ENCODE measurements at regions not wholly inside any gene's neighbourhood (a gene's known extent, or its start where the extent isn't known, plus 50 kb on each side); places are given as distances from the start of the nearest gene placed in this dataset.

DNA sequence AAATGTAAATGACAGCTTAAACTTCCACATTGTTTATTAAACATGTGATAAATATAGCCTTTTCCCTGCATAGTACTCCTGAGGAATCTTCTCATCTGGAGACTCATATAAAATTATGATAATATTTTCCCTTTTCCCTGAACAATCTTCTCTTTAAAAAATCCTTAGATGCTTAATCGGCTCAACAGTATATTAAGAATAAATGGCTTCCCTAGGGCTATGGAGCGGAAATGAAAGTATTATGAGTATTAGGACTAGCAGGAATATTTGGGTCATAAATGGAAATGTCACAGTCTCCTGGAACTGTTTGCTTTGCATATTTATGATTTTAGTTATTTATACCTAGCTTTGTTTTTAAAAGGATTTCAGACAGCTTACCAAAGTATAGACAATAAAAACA is 200.7 kb upstream of the PDE5A start:
- DNase-seq: no peak

DNA sequence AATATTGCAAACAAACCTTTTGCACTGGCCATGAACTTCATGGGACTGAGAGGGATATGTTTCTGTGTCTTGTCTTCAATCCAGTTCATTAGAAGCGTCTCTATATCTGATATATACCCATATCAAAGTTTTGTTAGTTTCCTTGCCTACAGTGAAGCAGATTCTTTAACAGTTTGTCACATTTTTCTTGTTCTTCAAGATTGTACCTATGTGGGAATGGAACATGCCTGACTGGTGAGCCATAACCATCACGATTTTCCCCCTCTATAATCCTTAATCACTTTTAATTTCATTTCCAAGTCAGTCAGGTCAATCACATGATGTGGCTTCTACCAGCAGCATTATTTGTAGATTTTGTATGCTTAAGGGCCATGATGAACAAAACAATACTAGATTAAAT is 197.1 kb upstream of the PDE5A start:
- DNase-seq: no peak

DNA sequence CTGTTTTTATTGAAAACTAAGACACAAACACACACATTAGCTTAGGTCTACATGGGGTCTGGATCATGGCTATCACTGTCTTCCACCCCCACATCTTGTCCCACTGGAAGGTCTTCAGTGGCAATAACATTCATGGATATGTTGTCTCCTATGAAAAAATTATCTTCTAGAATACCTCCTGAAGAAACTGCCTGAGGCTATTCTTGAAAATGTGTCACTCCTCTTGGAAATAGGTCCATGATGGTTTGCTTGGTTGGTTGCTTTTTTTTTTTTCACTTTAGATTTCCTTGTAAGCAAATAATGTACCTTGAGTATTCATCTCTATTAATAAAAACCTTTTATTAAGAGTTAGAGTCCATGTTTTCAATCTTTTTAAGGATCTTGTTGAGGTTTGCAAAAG is 195.3 kb upstream of the PDE5A start:
- no peak for DNase-seq

DNA sequence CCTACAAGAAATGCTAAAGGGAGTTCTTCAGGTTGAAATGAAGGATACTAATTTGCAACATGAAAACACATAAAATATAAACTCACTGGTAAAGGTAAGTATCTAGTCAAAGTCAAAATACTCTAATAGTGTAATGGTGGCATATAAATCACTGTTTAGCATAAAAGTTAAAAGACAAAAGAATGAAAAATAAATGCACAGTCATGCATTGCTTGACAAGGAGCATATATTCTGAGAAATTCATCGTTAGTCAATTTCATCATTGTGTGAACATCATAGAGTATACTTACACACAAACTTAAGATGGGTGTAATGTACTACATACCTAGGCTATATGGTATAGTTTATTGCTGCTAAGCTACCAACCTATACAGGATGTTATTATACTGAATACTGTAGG is 194.4 kb upstream of the PDE5A start:
- DNase-seq: no peak

DNA sequence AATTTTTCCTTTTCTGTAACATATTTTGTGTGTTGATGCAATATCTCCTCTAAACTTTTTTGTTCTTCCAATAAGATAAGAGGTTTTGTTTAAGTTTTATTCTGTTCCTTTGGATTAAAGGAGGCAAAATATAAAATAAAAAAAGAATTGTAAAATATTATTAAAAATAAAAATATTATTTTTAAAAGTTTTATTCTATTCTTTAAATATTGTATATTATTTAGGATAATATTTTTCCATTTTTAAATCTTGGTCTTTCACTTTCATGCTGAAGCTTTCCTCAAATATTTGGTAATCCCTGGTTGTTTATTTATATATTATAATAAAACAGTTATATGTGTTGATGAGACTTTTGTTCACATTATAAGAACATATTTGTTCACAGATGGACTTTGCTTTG is 187.9 kb upstream of the PDE5A start:
- no peak for DNase-seq

DNA sequence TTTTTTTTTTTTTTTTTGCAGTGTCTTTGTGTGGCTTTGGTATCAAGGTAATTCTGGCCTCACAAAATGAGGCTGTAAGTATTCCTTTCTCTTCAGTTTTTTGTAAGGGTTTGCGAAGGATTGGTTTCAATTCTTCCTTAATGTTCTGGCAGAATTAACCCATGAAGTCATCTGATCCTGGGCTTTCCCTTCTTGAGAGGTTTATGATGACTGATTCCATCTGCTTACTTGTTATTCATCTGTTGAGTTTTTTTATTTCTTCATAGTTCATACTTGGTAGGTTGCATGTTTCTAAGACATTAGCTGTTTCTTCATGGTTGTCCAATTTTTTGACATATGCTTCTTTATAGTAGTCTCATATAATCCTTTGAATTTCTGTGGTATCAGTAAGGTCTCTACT is 181.4 kb upstream of the PDE5A start:
- no peak for DNase-seq

DNA sequence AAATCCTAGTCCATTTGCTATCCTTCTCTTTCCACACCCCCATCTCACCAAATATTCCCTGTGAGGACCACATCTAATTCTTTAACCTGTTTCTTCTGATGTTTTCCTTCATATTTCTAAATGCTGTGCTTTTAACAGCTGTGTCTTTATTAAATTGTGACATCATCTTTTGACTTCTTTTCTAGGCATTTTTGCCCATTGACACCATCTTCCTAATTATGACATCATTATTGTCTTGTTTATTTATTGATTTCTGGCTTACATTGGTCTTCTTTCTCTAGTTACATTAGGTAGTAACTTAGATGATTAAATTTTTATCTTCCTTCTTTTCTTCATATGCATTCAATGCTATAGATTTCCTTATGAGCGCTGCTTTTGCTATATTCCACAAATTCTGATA is 175.8 kb upstream of the PDE5A start:
- DNase-seq: no peak

DNA sequence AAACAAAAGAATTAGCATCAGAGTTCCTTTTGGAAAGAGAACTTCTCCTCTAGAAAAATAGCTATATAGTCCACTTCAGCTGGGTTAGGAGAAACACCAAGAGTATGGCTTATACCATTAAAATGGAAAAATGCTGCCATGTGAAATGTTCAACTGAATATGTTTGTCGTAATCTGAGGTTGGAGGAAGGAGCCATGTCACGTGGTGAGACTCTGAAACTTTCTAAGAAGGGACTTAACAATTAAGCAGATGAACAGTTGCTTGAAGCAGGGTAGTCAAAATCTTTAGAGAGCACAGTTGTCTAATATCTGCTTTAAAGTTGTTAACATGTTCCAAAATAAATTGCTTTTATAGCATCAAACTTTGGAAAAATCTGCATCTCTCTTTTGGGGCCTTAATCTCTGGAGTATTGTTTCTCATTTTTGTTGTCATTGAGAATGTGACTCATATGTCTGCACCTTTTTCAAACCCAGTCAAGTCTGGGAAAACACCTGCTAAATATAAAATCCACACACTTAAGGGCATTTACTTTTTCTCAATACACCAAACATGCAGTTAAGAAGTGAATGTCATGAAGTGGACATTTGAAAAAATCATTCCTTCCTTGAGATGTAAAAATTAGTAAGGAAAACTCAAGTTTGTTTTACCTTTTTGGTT is 168.8 kb upstream of the PDE5A start:
- DNase-seq: no peak

DNA sequence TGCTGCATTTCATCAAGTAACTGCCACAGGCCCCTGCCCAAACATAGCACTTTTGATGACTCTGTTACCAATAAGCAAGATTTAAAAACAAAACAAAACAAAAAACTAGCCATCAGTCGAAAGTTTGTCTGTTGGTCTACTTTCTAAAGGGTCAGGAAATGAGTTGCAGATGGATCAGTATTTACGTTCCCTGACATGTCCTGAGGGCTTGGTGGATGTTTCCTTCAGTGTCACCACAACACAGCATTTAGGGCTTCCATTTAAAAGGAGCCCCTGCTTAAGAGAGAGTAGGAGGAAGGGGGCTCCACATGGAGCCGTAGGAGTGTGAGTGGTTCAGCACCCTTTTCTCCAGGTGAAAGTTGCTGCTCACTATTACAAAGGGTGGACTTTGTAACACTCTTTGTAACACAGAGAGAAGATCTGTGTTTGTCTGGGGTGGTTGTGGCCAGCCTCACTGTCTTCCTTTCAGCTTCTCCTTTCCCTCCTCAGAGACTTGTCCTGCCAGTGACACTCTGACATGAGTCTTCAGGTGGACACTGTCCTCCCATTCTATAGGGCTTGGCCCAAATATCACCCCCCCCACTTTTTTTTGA is 167.5 kb upstream of the PDE5A start:
- DNase-seq: no peak

DNA sequence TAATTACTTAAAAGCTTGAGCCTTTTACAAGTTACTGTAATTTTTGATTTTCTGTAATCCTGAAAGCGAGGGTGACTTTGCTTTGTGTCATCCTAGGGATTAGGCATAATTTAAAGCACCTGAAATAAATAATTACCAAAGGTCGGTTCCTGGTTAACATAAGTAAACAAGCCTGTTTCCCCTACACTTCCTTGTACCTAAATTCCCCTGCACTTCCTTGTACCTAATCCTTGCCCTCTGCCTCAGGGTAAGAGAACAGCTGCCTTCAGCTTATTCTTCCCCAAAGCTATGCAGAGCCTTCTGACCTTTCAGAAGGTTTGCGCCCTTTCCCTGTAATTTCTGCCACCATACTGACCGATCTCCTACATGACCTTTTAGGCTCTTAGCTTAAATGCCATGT is 166.1 kb upstream of the PDE5A start:
- DNase-seq: no peak

DNA sequence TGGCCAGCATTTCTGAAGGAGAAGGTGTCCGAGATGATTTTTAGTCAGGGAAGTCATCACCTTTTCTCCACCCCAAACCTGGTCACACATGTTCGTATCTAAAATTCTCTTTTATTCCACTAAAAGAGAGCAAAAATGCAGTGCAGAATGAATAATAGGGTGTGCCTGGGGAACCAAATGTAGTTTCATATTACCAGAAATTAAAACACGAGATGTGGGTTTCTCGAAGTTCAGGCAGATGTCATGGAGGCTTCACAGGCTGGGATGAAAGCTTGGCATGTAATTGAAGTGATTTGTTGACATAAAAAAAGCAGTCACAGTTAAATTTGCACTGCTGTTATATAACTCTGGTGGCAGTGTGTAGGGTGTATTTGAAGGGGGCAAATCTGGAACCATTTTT is 165.5 kb upstream of the PDE5A start:
- no peak for DNase-seq

DNA sequence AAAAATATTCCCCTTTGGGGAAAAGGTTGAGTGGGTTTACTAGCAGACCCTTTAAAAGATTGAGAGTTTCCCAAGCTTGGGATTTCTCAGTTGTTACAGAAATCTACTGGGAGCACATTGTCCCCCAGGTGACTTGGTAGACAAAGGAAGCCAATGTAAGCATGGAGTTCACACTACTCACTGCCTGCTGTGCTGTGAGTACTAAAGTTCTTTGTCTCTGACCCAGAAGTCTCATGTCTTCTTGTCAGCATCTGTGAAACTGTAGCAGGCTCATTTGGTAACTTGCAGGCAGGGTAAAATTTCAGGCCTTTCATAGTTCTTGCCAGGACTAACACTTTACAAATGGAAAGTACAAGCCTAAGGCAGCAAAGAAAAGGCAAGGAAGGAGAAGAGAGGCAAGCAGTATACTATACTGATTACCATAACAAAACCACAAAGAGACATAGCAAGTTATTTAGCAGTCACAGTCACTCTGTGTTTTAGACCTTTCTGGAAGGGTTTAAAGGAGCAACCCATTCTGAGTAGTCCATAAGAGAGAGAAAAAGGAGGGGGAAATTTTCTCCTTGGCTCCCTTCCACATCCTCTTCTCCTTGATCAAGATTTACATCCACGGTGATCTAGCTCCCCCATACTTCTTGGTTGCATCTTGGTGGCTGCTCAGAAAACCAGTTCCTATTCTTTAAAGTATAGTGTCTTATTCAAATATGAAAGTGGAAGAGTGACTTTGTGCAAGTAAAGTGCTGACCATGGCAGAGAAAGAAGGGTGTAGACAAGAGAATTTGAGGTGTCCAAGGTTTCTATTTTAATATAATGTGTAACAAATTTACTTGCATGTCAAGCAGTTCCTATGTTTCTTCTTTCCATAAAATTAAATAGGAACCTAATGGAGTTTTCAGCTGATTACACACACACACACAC is 160.0 kb upstream of the PDE5A start:
- no peak for DNase-seq

DNA sequence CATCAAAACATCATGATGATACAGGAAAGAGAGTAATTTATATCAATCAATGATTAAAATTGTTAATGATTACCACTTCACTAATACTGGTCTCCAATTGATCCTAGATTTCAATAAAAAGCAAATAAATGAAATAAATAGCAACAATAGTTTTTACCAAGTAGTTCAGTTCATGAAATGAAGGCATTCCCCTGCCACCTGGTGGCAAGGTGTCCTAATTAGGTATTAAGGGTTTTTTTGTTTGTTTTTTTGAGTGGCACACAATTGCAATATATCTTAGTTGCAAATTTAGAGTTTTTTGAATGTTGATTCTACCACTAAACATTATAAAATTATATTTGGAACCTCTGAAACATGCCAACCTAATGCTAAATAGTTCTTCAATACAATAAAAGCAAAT is 157.4 kb upstream of the PDE5A start:
- no peak for DNase-seq

DNA sequence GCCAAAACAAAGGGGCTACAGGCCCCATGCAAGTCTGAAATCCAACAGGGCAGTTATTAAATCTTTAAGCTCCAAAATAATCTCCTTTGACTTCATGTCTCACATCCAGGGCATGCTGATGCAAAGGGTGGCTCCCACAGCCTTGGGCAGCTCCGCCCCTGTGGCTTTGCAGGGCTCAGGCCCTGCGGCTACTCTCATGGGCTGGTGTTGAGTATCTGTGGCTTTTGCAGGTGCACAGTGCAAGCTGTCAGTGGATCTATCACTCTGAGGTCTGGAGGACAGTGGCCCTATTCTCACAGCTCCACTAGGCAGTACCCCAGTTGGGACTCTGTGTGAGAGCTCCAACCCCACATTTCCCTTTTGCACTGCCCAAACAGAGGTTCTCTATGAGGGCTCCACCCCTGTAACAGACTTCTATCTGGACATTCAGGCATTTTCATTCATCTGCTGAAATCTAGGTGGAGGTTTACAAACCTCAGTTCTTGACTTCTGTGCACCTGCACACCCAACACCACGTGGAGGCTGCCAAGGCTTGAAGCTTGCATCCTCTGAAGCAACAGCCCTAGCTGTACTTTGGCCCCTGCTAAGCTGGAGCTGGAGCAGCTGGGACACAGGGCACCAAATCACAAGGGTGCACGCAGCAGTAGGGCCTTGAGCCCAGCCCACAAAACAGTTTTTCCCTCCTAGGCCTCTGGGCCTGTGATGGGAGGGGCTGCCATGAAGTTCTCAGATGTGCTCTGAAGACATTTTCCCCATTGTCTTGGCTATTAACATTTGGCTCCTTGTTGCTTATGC is 154.8 kb upstream of the PDE5A start:
- no peak for DNase-seq

DNA sequence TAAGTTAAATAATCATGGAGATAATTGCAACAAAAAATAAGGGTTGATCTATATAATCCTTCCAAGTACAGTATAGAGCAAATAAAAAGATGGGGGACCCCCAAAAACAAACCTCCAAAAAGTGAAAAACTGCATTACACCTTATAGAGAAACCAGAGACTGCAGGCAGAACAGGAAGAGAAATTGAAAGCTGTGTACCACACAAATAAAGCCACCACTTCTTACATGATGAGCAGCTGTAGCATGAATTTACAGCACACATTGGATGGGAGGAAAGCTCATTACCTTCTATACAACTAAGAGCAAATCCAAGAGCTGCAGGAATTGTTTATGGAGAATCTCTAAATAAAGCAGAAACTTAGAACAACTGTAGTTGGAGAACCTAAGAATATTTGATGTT is 152.4 kb upstream of the PDE5A start:
- no peak for DNase-seq

DNA sequence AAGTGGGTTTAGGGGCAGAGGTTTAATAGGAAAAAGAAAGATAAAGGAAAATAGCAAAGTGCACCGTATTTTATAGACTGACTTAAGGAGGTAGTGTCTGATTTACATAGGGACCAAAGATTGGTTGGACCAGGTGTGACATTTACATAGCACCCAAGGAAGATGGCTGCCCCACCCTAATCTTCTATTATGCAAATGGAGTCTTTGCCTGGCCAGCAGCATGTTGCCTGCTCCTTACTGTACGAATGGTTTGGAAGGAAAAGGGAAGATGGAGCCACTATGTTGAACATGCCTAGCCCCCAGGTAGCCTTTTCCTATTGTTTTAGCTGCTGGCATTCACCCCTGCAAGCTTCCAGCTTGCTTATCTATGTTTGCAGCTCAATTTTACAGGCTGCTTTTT is 146.2 kb upstream of the PDE5A start:
- no peak for DNase-seq

DNA sequence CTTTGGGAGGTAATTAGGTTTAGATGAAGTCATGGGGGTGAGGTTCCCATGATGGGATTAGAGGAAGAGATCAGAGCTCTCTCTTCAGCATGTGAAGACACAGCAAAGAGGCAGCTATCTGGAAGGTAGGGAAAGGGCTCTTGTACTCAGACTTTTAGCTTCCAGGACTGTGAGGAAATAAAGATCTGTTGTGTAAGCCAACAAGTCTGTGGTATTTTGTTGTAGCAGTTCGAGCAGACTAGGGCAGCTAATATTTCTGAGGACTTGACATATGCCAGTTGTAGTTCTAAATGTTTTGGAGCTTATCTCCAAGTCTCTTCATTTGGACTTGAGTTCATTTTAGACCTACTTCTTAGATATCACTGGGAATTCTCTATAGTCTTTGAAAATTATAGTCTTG is 137.3 kb upstream of the PDE5A start:
- DNase-seq: no peak

DNA sequence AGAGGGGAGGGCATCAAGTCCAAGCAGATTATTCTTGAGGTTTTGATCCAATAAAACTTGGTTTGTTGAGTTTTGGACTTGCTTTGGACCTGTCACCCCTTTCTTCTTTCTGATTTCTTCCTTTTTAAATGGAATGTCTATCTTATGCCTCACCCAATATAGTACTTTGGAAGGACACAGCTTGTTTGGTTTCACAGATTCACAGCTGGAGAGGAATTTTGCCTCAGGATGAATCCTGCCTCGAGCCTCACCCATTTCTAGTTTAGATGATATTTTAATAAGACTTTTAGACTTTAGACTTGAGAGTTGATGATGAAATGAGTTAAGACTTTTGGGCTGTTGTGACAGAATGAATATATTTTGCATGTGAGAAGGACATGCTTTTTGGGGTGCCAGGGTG is 136.9 kb upstream of the PDE5A start:
- DNase-seq: no peak

DNA sequence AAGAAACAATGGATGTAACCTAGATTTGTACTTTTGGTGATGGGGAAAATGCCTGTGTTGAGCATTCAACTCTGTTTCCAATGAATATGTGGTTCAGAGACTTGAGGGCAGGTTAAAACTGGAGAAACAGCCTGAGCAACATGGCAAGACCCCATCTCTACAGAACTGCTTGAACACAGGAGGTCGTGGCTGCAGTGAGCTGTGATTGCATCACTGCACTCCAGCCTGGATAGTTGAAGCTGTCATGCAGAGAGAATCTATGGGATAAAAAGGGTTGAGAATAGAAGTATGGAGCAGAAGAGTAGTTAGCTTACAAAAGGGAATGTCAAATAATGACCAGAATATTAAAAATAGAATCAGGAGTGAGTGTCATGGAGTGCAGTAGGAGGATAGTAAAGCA is 134.8 kb upstream of the PDE5A start:
- DNase-seq: no peak

DNA sequence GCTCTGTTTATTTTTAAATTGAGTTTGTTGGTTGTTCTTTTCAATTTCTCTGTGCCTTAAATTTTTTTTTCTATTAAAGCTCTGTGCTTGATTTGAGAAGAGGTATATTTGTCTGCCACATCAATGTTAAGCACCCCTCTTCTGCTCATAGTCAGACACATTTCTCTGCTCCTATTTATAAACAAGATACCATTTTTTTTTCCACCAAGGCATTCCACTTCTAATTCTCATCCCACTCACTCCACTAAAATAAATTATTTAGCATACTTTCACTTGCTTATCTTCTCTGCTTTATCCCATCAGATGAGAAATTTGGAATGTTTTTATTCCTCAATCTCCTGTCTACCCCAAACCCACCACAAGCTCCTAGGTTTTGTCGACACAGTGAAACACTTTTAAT is 127.0 kb upstream of the PDE5A start:
- DNase-seq: no peak

DNA sequence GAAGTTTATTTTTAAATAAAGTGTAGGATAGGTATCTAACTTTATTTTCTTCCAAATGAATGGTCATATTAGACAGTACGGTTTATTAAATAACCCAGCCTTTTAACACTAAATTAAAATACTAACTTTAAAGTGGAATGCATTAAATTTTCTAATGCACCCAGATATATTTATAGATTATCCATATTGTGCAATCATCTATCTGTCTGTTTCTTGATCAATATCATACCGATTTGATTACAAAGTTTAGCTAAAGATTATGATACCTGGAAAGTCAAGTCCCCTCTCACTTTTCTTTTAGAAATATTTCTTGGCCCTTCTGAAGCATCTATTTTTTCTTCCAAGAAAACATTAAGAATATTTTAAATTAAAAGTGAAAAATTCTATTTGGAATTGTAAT is 124.3 kb upstream of the PDE5A start:
- DNase-seq: no peak

DNA sequence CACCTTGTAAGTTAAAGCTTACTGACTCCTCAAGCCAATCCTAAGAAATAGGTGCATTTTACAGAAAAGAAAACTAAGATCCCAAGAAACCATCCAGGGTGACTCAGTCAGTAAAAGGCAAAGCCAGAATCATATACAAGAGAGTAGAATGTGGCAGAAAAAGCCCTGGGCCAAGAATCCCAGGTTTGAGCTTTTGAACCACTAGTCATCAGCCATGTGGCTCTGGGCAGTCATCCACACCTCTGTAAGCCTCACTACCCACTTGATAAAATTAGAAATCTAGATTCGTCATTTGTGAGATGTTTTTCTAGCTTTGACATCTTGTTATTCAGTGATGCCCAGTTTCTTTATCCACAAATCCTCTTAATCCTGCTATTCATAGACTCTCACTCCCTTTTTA is 122.2 kb upstream of the PDE5A start:
- no peak for DNase-seq
